B cell (primary cell): ENCODE measurements at regions not wholly inside any gene's neighbourhood (a gene's known extent, or its start where the extent isn't known, plus 50 kb on each side); places are given as distances from the start of the nearest gene placed in this dataset.

Source experiments
- CTCF ChIP-seq: fragments of 200-600 bp; IDR thresholded peaks from one replicate; pipeline ENCODE4 v1.8.0; 2022; ENCODE audit warnings: antibody characterized with exemption, mild to moderate bottlenecking
- EZH2 ChIP-seq: IDR thresholded peaks from 2 replicates; pipeline ENCODE4 v1.6.1; 2012; ENCODE audit warnings: borderline replicate concordance, low read depth, mild to moderate bottlenecking, moderate library complexity, low read length; ENCODE audit not compliant: insufficient read depth, poor library complexity, severe bottlenecking

DNA sequence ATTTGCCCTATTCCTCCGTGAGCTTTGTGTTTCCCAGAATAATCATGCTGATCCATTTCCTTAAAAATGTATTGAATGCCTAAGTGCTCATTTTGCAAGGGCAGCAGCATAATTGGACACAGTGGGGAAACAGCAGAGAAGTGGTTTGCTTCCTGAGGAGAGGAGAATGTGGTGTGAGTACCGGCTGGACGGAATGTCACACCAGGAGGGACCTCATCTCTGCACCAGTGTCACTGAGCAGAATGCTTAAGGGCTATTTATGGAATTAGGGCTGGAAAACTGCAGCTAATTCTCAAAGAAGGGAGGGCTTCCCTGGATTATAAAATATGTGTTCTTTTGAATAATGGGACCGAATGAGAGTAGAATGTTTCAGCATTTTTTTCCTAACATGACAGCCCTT is 1100.6 kb upstream of the RBFOX1 start:
- TF ChIP-seq CTCF (no peak), EZH2 (no peak)
